Right atrium auricular region (tissue), 2 donors: ENCODE measurements at regions not wholly inside any gene's neighbourhood (a gene's known extent, or its start where the extent isn't known, plus 50 kb on each side); places are given as distances from the start of the nearest gene placed in this dataset.

ENCODE experiments used
- DNase-seq: peaks from one replicate; pipeline ENCODE4 v3.0.0-alpha.2; 2019; ENCODE audit warnings: low spot score
- H3K27ac ChIP-seq, 2 donors: fragments of 200-600 bp; sonication (generic); 1 replicate in 1 of 2; 2 replicates in 1 of 2; pipeline ENCODE4 v1.5.1; 2016 to 2019
- H3K27me3 ChIP-seq, 2 donors: fragments of 200-600 bp; sonication (generic); one replicate each; pipeline versions ENCODE4 v1.5.1 to v1.6.0; 2017 to 2019
- H3K36me3 ChIP-seq: fragments of 200-600 bp; sonication (generic); one replicate; pipeline ENCODE4 v1.5.1; 2016
- H3K4me1 ChIP-seq, 2 donors: fragments of 200-600 bp; sonication (generic); one replicate each; pipeline versions ENCODE4 v1.5.1 to v1.6.0; 2017 to 2019
- H3K4me3 ChIP-seq, 2 donors: fragments of 200-600 bp; sonication (generic); 1 replicate in 1 of 2; 2 replicates in 1 of 2; pipeline ENCODE4 v1.5.1; 2017 to 2019; ENCODE audit warnings: mild to moderate bottlenecking in 1 of 2, moderate library complexity in 1 of 2
- H3K9me3 ChIP-seq, 2 donors: fragments of 200-600 bp; sonication (generic); one replicate each; pipeline ENCODE4 v1.5.1; 2019
- TF ChIP-seq, protein P1 (sequence below), 2 donors: fragments of 200-600 bp; sonication (generic); IDR thresholded peaks; one replicate each; pipeline ENCODE4 v1.5.1; 2019; ENCODE audit warnings: antibody characterized with exemption in 2 of 2

DNA sequence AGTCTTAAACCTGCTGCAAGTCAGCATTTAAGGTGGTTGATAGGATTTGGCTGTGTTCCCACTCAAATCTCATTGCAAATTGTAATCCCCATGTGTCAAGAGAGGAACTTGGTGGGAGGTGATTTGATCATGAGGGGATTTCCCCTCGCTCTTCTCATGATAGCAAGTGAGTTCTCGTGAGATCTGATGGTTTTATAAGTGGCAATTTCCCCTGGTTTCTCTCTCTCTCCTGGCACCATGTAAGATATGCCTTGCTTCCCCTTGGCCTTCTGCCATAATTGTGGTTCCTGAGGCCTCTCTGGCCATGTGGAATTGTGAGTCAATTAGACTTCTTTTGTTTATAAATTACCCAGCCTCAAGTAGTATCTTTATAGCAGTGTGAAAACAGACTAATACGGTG lies 84.3 kb upstream of the SMC2 start:
- Histone ChIP-seq H3K9me3 (no peaks in the 10 kb centered on the region), H3K4me3 (no peak overlapping the region), H3K36me3 (no peaks in the 10 kb centered on the region), H3K27ac (no peak overlapping the region), H3K4me1 (no peaks in the 10 kb centered on the region), H3K27me3 (no peaks in the 10 kb centered on the region)
- TF ChIP-seq, protein P1, sequence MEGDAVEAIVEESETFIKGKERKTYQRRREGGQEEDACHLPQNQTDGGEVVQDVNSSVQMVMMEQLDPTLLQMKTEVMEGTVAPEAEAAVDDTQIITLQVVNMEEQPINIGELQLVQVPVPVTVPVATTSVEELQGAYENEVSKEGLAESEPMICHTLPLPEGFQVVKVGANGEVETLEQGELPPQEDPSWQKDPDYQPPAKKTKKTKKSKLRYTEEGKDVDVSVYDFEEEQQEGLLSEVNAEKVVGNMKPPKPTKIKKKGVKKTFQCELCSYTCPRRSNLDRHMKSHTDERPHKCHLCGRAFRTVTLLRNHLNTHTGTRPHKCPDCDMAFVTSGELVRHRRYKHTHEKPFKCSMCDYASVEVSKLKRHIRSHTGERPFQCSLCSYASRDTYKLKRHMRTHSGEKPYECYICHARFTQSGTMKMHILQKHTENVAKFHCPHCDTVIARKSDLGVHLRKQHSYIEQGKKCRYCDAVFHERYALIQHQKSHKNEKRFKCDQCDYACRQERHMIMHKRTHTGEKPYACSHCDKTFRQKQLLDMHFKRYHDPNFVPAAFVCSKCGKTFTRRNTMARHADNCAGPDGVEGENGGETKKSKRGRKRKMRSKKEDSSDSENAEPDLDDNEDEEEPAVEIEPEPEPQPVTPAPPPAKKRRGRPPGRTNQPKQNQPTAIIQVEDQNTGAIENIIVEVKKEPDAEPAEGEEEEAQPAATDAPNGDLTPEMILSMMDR (IDR thresholded peaks at IDR 0.05) = no peak
- DNase-seq = no peak

DNA sequence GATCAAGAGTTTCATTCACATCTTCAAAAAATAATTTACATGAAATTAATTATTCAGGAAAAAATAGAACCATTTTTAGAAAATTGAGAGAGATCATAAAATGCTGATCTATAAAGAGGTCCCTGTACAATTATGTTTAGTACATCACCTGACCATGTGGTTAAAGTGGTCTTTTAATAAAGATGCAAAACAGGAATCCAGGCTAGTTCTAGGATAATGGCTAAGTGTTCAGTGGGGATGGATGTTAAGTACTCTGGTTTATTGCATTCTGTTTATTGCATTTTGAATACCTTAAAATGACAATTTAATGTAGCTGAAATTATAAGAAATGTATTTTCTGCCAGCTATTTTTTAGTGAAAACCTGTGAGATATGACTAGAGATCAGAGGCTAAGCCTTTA lies 72.0 kb upstream of the SMC2 start:
- H3K4me1 ChIP-seq = no peaks in the 10 kb centered on the region
- TF ChIP-seq, protein P1 (IDR thresholded peaks at IDR 0.05) = no peak
- no peaks in the 10 kb centered on the region for H3K27me3 ChIP-seq
- DNase-seq = no peak
- no peaks in the 10 kb centered on the region for H3K36me3 ChIP-seq
- no peaks in the 10 kb centered on the region for H3K9me3 ChIP-seq
- no peak overlapping the region for H3K27ac ChIP-seq
- no peak overlapping the region for H3K4me3 ChIP-seq

DNA sequence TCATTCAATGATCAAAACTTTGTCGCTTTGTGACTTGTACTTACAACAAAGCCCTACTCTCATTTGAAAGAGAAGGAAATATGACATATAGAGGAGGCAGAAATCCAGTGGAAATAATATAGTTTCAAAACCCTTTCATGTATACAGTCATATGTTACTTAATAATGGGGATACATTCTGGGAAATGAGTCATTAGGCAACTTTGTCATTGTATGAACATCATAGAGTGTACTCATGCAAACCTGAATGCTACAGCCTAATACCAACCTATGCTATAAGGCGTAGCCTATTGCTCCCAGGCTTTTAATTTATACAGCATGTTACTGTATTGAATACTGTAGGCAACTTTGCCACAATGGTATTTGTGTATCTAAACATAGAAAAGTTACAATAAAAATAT lies 69.0 kb upstream of the SMC2 start:
- TF ChIP-seq, protein P1 (IDR thresholded peaks at IDR 0.05) = no peak
- Histone ChIP-seq H3K27ac (no peak overlapping the region), H3K36me3 (no peaks in the 10 kb centered on the region), H3K4me1 (no peaks in the 10 kb centered on the region), H3K4me3 (no peak overlapping the region), H3K9me3 (no peaks in the 10 kb centered on the region), H3K27me3 (no peaks in the 10 kb centered on the region)
- DNase-seq = no peak

DNA sequence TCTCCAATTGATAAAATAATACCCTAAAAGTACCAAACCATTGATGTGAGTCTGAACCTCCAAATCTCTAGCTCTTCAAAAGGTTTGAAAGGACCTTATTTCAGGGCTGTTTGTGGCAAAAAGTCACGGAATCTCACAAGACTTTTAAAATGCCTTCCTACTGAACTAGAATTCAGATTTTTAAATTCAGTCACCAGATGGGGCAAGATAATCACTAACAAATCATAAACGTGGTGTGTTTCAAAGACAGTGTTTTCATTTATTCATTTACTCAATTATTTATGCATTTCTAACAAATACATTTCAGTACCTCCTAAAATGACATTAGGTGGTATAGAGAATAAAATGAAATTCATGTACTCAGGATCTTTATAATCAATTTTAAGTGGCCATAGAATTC lies 68.2 kb upstream of the SMC2 start:
- no peak overlapping the region for H3K4me3 ChIP-seq
- no peaks in the 10 kb centered on the region for H3K27me3 ChIP-seq
- TF ChIP-seq, protein P1 (IDR thresholded peaks at IDR 0.05) = peak in 1 of 2 donors; percentile 23
- no peak overlapping the region for H3K27ac ChIP-seq
- H3K36me3 ChIP-seq = no peaks in the 10 kb centered on the region
- H3K4me1 ChIP-seq = no peaks in the 10 kb centered on the region
- H3K9me3 ChIP-seq = no peaks in the 10 kb centered on the region
- DNase-seq = no peak

DNA sequence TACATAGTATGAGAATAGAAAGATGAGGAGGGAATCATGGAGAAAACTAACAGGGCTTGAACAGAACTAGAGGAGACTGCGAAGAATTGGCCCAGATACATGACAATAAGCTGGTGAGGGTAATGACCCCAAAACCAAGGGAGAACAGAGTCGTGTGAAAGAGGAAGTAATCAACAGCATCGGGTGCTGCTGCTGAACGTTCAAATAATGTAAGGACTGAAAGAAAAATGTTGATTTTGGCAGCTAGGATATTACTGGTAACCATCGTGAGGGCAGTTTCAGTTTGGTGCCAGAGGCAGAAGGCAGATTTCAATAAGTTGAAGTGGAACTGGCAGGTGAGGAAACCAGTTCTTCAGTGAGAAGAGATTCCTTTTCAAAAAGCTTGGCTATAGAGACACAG lies 66.8 kb upstream of the SMC2 start:
- H3K9me3 ChIP-seq = no peaks in the 10 kb centered on the region
- H3K36me3 ChIP-seq = no peaks in the 10 kb centered on the region
- TF ChIP-seq, protein P1 (IDR thresholded peaks at IDR 0.05) = no peak
- no peak overlapping the region for H3K4me3 ChIP-seq
- no peaks in the 10 kb centered on the region for H3K27me3 ChIP-seq
- DNase-seq = no peak
- H3K4me1 ChIP-seq = no peaks in the 10 kb centered on the region
- no peak overlapping the region for H3K27ac ChIP-seq

DNA sequence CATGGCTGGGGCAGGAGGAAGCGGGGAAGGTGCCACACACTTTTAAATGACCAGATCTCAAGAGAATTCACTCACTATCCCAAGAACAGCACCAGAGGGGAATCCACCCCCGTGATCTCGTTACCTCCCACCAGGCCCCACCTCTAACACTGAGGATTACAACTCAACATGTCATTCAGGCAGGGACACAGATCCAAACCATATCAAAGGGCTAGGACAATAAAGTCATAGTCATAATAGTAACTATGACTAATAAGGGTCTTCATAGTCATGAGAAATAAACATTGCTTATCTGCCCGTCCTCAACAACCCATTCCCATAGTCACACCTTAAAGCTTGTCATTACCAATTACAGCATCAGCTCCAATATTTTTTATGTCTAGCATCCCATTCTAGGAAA lies 65.3 kb upstream of the SMC2 start:
- Histone ChIP-seq H3K27me3 (no peaks in the 10 kb centered on the region), H3K27ac (no peak overlapping the region), H3K9me3 (no peaks in the 10 kb centered on the region), H3K4me1 (no peaks in the 10 kb centered on the region), H3K4me3 (no peak overlapping the region), H3K36me3 (no peaks in the 10 kb centered on the region)
- DNase-seq = no peak
- TF ChIP-seq, protein P1 (IDR thresholded peaks at IDR 0.05) = no peak
